Fibroblast of lung (primary cell): ENCODE measurements at regions not wholly inside any gene's neighbourhood (a gene's known extent, or its start where the extent isn't known, plus 50 kb on each side); places are given as distances from the start of the nearest gene placed in this dataset.

Experiments used
- DNase-seq, 2 donors: peaks; one replicate each; pipeline versions ENCODE4 v3.0.0 to v3.0.0-alpha.2; 2010; ENCODE audit warnings: low read depth in 2 of 2
- H2AFZ ChIP-seq: 2 replicates; pipeline ENCODE4 v1.5.1; 2012; ENCODE audit warnings: low read length, control low read depth, inconsistent platforms
- H3K27ac ChIP-seq: 2 replicates; pipeline ENCODE4 v1.5.1; 2011; ENCODE audit warnings: low read length, control low read depth; ENCODE audit not compliant: insufficient read depth
- H3K27me3 ChIP-seq: 2 replicates; pipeline ENCODE4 v1.5.1; 2011; ENCODE audit warnings: mild to moderate bottlenecking, low read length; ENCODE audit not compliant: control insufficient read depth, insufficient read depth
- H3K36me3 ChIP-seq: 2 replicates; pipeline ENCODE4 v1.5.1; 2011; ENCODE audit warnings: low read length; ENCODE audit not compliant: control insufficient read depth, insufficient read depth
- H3K4me1 ChIP-seq: 2 replicates; pipeline ENCODE4 v1.5.1; 2011; ENCODE audit warnings: low read length; ENCODE audit not compliant: control insufficient read depth, insufficient read depth; ENCODE audit errors: extremely low read depth
- H3K4me2 ChIP-seq: 2 replicates; pipeline ENCODE4 v1.5.1; 2011; ENCODE audit warnings: low read length, control low read depth; ENCODE audit not compliant: insufficient read depth; ENCODE audit errors: extremely low read depth
- H3K4me3 ChIP-seq, 4 experiments: fragments of 200-600 bp in 1 of 4; sonication (generic) in 1 of 4; replicated peaks in 1 of 4; 2 replicates each; pipeline ENCODE4 v1.5.1; 2011 to 2016; ENCODE audit warnings: low read length in 4 of 4, low read depth in 3 of 4, mild to moderate bottlenecking in 3 of 4, control low read depth in 2 of 4, inconsistent platforms in 1 of 4, mixed read lengths in 1 of 4; ENCODE audit not compliant: insufficient read depth in 1 of 4; ENCODE audit errors: control extremely low read depth in 1 of 4
- H3K79me2 ChIP-seq: 2 replicates; pipeline ENCODE4 v1.5.1; 2012; ENCODE audit warnings: mild to moderate bottlenecking, low read length, inconsistent platforms; ENCODE audit not compliant: control insufficient read depth, insufficient read depth
- H3K9ac ChIP-seq: 2 replicates; pipeline ENCODE4 v1.5.1; 2011; ENCODE audit warnings: mild to moderate bottlenecking, low read length, control low read depth; ENCODE audit not compliant: insufficient read depth
- H3K9me3 ChIP-seq: 2 replicates; pipeline ENCODE4 v1.5.1; 2012; ENCODE audit warnings: low read depth, low read length; ENCODE audit not compliant: control insufficient read depth, insufficient read depth
- H4K20me1 ChIP-seq: 2 replicates; pipeline ENCODE4 v1.5.1; 2011; ENCODE audit warnings: low read length; ENCODE audit not compliant: control insufficient read depth, insufficient read depth; ENCODE audit errors: extremely low read depth
- EZH2 ChIP-seq: IDR thresholded peaks from 2 replicates; pipeline ENCODE4 v1.5.1; 2012; ENCODE audit warnings: low read length, control low read depth, mild to moderate bottlenecking; ENCODE audit errors: missing control alignments
- TF ChIP-seq, protein P1 (sequence below), 2 donors: IDR thresholded peaks in 1 of 2; conservative IDR thresholded peaks in 1 of 2; 1 replicate in 1 of 2; 2 replicates in 1 of 2; pipeline ENCODE4 v1.5.1; 2011 to 2012; ENCODE audit warnings: low read length in 2 of 2, control low read depth in 1 of 2, inconsistent platforms in 1 of 2, low read depth in 1 of 2, mild to moderate bottlenecking in 1 of 2

DNA sequence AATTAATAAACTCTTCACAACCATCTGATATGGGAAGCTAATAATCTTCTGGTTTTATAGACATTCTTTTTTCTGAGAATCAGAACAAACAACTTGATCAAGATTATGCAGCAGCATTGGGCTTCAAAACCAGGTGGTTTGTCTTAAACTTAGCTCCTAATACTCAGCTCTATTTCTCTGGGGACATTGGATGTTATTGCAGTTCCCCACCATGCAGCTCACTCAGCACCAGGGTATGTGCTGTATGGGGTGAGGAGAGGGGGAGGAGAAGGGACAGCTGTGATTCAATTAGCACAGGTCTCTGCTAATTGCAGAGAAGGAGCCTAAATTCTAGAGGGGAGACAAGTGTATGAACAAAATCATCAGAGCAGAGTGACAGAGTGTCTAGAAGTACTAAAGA is 210.7 kb upstream of the TNC start:
- peaks cover 3% of the 10 kb centered on the region for H3K4me1 ChIP-seq
- no peak for DNase-seq
- H4K20me1 ChIP-seq: no peaks in the 10 kb centered on the region
- no peaks in the 10 kb centered on the region for H3K36me3 ChIP-seq
- TF ChIP-seq EZH2: no peak
- TF ChIP-seq, protein P1, sequence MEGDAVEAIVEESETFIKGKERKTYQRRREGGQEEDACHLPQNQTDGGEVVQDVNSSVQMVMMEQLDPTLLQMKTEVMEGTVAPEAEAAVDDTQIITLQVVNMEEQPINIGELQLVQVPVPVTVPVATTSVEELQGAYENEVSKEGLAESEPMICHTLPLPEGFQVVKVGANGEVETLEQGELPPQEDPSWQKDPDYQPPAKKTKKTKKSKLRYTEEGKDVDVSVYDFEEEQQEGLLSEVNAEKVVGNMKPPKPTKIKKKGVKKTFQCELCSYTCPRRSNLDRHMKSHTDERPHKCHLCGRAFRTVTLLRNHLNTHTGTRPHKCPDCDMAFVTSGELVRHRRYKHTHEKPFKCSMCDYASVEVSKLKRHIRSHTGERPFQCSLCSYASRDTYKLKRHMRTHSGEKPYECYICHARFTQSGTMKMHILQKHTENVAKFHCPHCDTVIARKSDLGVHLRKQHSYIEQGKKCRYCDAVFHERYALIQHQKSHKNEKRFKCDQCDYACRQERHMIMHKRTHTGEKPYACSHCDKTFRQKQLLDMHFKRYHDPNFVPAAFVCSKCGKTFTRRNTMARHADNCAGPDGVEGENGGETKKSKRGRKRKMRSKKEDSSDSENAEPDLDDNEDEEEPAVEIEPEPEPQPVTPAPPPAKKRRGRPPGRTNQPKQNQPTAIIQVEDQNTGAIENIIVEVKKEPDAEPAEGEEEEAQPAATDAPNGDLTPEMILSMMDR (conservative IDR thresholded peaks at IDR 0.05 in 1 of 2, IDR thresholded peaks at IDR 0.05 in 1 of 2; ENCODE audit: low read depth in 1 of 2, low read length in 2 of 2): no peak
- H3K4me2 ChIP-seq: no peak overlapping the region
- no peak overlapping the region for H3K9ac ChIP-seq
- no peaks in the 10 kb centered on the region for H3K9me3 ChIP-seq
- H3K79me2 ChIP-seq: no peaks in the 10 kb centered on the region
- no peak overlapping the region for H2AFZ ChIP-seq
- H3K27ac ChIP-seq: no peak overlapping the region
- no peak overlapping the region for H3K4me3 ChIP-seq
- H3K27me3 ChIP-seq: no peaks in the 10 kb centered on the region

DNA sequence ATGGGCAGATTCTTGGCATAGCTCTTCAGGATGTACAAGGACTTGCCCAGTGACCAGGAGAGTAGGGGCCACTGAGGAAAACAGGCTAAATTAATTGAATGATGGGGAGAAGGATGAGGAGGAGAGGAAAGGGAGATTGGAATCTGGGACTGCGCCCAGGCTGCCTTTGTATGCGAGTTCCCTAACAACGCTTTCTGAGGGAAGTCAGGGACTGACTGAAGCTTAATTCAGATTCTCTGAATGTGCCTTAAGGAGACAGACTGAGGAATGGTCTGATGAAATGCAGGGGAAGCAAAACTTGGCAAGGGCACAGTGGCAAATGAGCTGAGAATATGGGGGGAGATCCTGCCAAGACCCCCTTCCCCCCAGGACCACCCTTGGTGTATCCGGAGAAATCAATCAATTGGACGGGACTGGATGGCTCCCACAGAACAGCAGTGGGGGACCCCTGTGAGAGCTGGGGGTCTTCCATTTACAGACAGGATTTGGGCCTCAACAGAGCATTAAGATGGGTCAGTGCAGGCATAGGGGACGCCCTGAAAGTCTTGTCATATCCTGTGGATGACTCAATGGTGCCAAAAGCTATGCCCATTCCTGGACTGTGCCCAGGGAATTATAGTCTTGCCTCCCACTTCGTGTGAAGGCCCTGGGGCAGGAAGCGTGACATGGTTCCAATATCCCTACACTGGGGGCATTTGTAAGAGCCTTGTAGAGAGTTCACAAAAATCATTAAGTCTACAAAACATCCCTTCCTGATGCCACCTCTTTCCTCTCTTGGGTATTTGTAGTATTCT is 215.5 kb upstream of the TNC start:
- Histone ChIP-seq H3K4me1 (no peaks in the 10 kb centered on the region), H3K4me2 (no peak overlapping the region), H4K20me1 (no peaks in the 10 kb centered on the region), H3K27me3 (no peaks in the 10 kb centered on the region), H3K9ac (no peak overlapping the region), H3K27ac (no peak overlapping the region), H3K79me2 (no peaks in the 10 kb centered on the region), H2AFZ (no peak overlapping the region), H3K4me3 (no peak overlapping the region), H3K9me3 (no peaks in the 10 kb centered on the region), H3K36me3 (no peaks in the 10 kb centered on the region)
- TF ChIP-seq, protein P1 (conservative IDR thresholded peaks at IDR 0.05 in 1 of 2, IDR thresholded peaks at IDR 0.05 in 1 of 2; ENCODE audit: low read depth in 1 of 2, low read length in 2 of 2): no peak
- no peak for TF ChIP-seq EZH2
- DNase-seq: no peak

DNA sequence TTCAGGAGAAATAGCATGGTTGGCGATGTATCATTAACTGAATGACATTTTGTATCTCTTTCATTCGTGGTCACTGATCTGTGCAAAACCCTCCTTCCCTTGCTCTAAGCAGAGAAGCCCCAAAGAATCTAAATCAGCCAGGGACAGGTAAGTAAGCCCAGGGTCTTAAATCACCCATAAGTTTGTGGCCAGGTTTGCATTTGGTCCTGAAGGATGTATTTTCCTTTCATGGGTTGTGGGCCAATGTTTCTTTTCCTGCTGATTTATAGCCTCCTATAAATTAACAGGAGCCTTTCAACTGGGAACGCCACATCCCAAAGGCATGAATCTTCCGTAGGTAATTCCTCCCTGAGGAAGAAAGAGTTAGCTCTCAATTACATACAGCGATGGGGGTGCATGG is 217.5 kb upstream of the TNC start:
- Histone ChIP-seq H3K27ac (no peak overlapping the region), H3K27me3 (no peaks in the 10 kb centered on the region), H3K79me2 (no peaks in the 10 kb centered on the region), H3K4me2 (no peak overlapping the region), H2AFZ (no peak overlapping the region), H3K4me1 (no peaks in the 10 kb centered on the region), H4K20me1 (no peaks in the 10 kb centered on the region), H3K36me3 (no peaks in the 10 kb centered on the region), H3K4me3 (no peak overlapping the region), H3K9ac (no peak overlapping the region), H3K9me3 (no peaks in the 10 kb centered on the region)
- TF ChIP-seq, protein P1 (conservative IDR thresholded peaks at IDR 0.05 in 1 of 2, IDR thresholded peaks at IDR 0.05 in 1 of 2; ENCODE audit: low read depth in 1 of 2, low read length in 2 of 2): no peak
- no peak for TF ChIP-seq EZH2
- no peak for DNase-seq
